ENCODE measurements at regions not wholly inside any gene's neighbourhood (a gene's known extent, or its start where the extent isn't known, plus 50 kb on each side); places are given as distances from the start of the nearest gene placed in this dataset.
"Not testable (repeated sequence)": the region's sequence is repeated elsewhere in the genome, so short reads cannot be mapped to it uniquely, and the experiment has no call there.

GRCh38 chr14:105581551-105582341 lies 55.4 kb downstream of the TMEM121 start:
- DNase-seq (ENCODE audit: low spot score) = no peak

GRCh38 chr14:105582639-105583038 lies 56.3 kb downstream of the TMEM121 start:
- DNase-seq (ENCODE audit: low spot score) = peak; percentile 1

GRCh38 chr14:105583914-105584313 lies 57.5 kb downstream of the TMEM121 start:
- DNase-seq (ENCODE audit: low spot score) = not testable (repeated sequence)

- not testable (repeated sequence) for DNase-seq (ENCODE audit: low spot score)
Observed at GRCh38 chr14:105585290-105585689, 58.9 kb downstream of the TMEM121 start.

- not testable (repeated sequence) for DNase-seq (ENCODE audit: low spot score)
Observed at GRCh38 chr14:105585722-105586121, 59.3 kb downstream of the TMEM121 start.

- DNase-seq (ENCODE audit: low spot score) = not testable (repeated sequence)
Observed at GRCh38 chr14:105586144-105586872, 59.9 kb downstream of the TMEM121 start.

GRCh38 chr14:105587034-105587433 lies 60.7 kb downstream of the TMEM121 start:
- DNase-seq (ENCODE audit: low spot score) = not testable (repeated sequence)

GRCh38 chr14:105587482-105588235 lies 61.3 kb downstream of the TMEM121 start:
- DNase-seq (ENCODE audit: low spot score) = not testable (repeated sequence)

GRCh38 chr14:105588236-105588860 lies 62.0 kb downstream of the TMEM121 start:
- DNase-seq (ENCODE audit: low spot score) = no peak

GRCh38 chr14:105589161-105589925 lies 63.0 kb downstream of the TMEM121 start:
- DNase-seq (ENCODE audit: low spot score) = no peak

- not testable (repeated sequence) for DNase-seq (ENCODE audit: low spot score)
Observed at GRCh38 chr14:105589926-105590185, 63.5 kb downstream of the TMEM121 start.

- DNase-seq (ENCODE audit: low spot score) = no peak
Observed at GRCh38 chr14:105591052-105591451, 64.7 kb downstream of the TMEM121 start.

GRCh38 chr14:105591792-105592341 lies 65.5 kb downstream of the TMEM121 start:
- not testable (repeated sequence) for DNase-seq (ENCODE audit: low spot score)

GRCh38 chr14:105592646-105593045 lies 66.3 kb downstream of the TMEM121 start:
- not testable (repeated sequence) for DNase-seq (ENCODE audit: low spot score)

GRCh38 chr14:105595346-105595745 lies 69.0 kb downstream of the TMEM121 start:
- DNase-seq (ENCODE audit: low spot score) = not testable (repeated sequence)

GRCh38 chr14:105596374-105596773 lies 70.0 kb downstream of the TMEM121 start:
- not testable (repeated sequence) for DNase-seq (ENCODE audit: low spot score)

- DNase-seq (ENCODE audit: low spot score) = not testable (repeated sequence)
Observed at GRCh38 chr14:105598040-105598763, 71.8 kb downstream of the TMEM121 start.

GRCh38 chr14:105598925-105599586 lies 72.7 kb downstream of the TMEM121 start:
- DNase-seq (ENCODE audit: low spot score) = not testable (repeated sequence)

GRCh38 chr14:105600195-105600938 lies 74.0 kb downstream of the TMEM121 start:
- DNase-seq (ENCODE audit: low spot score) = not testable (repeated sequence)
